ENCODE measurements at regions not wholly inside any gene's neighbourhood (a gene's known extent, or its start where the extent isn't known, plus 50 kb on each side); places are given as distances from the start of the nearest gene placed in this dataset.

DNA sequence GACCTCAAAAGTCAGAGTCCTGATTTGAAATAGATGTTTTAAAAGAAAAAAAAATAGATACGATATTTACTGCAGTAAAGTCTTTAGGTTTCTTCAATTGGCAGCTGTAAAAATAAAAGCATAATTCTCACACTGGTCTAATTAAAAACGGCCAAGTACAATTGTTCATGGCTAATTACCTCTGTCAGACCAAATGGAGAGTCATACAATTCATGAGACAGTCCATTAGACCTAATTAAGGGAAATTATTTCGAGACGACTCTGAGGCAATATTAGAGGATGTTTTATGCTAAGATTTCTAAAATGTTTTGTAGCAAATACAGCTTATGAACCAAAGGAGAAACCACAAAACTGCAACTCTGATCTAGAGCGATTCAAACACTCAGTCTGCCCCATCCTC, 131.3 kb downstream of the PHLDA1 start:
- TF ChIP-seq GATA2 (IDR thresholded peaks at IDR 0.05; ENCODE audit: low read depth, low read length): no peak
- TF ChIP-seq GATA3 (IDR thresholded peaks at IDR 0.05; ENCODE audit: low read depth, low read length): no peak

DNA sequence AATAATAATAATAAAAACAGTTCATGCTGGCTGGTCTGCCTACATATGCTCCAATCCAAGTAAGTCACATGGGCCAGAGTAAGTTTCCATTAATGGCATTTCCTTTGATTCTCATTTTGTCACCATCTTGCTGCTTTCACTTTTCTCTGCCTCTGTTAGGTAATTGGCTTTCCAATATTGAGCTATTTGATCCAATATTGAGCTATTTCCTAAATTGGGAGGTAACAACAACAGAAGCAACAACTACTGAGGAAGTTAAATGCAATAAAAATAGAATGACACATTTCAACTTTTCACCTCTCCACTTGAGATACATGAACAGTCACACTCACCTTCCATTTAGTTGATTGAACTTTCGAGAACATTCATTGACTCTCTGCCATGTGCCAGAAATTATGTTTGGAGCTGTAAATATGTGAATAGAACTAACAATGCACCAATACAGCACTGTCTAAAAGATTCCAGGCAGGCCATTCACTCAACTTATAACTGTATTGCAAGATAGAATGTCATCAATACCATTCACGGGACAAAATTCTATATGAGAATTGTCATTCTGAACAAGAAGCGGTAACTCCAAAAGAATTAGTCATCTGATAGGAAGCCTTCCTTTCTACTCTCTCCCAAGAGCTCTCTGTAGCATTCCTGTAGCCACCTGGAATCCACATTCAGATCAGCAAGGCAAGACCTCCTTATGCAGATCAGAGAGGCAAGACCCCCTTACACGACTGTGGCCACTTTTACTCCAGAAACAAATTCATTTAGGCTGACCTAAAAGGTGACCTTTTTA, 136.4 kb downstream of the PHLDA1 start:
- TF ChIP-seq GATA3 (IDR thresholded peaks at IDR 0.05; ENCODE audit: low read depth, low read length): no peak
- TF ChIP-seq GATA2 (IDR thresholded peaks at IDR 0.05; ENCODE audit: low read depth, low read length): no peak

DNA sequence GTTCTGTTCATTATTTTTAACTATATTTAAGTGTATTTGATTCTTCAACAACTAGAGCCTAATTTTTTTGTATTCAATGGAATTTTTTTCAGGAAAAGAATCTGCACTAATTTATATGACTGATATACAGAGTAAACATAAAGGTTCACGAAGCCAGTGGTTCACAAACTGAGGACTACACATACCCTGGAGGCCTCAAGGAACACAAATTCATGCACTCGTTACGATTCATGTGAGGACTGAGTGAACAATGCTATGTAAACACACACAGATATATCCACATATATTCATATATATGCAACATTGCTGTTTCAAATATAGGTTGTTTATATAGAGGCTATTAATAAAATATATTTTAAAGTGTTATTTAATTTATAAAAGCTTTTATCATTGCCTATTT, 137.8 kb downstream of the PHLDA1 start:
- no peak for TF ChIP-seq GATA2 (IDR thresholded peaks at IDR 0.05; ENCODE audit: low read depth, low read length)
- TF ChIP-seq GATA3 (IDR thresholded peaks at IDR 0.05; ENCODE audit: low read depth, low read length): no peak

DNA sequence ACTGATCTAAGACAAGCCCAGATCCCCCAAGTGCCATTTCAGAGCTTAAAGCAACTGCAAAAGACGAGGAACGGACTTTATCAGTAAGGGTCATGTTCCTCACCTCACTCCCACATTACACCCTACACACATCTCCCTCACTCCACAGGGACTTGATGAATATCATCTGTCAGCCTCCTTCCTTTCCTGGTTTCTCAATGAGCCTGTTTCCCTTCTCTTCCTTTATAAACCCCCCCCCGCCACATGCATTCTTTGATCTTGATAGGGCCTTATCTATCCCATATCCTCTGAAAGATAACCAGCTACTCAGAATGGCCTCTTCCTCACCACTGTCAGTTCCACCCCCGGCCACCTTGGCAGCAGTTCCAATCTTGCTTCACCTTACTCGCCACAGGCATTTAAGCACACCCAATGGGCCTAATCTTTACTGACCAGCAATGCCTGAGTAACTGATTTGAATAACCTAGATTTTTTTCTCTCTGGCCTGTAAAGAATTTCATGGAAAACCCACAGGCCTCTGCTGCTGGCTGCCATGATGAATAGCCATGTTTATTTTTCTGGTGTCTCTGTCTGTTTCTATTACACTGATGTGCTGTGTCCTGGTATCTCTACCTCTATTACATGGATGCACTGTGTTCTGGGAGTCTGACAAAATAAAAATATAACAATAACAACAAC, 138.7 kb downstream of the PHLDA1 start:
- no peak for TF ChIP-seq GATA2 (IDR thresholded peaks at IDR 0.05; ENCODE audit: low read depth, low read length)
- TF ChIP-seq GATA3 (IDR thresholded peaks at IDR 0.05; ENCODE audit: low read depth, low read length): no peak

DNA sequence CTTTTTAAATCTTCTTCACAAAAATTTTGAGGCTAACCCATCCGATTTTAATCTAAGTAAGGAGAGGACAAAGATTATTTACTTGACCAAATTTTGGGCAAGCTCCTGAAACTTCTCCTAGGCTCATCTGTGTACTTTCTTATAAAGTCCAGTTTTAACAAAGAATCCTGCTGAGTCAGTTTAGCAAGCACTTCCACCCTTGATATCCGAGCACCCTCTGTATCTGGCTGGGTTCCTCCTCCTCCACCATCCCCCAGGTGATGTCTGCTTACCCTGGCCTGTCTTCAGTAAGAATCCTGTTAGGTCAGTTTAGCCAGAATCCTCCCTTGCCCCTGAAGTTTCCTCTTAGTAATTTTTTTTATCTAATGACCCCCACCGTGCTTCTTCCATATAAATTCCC, 140.5 kb downstream of the PHLDA1 start:
- TF ChIP-seq GATA2 (IDR thresholded peaks at IDR 0.05; ENCODE audit: low read depth, low read length): no peak
- TF ChIP-seq GATA3 (IDR thresholded peaks at IDR 0.05; ENCODE audit: low read depth, low read length): no peak

DNA sequence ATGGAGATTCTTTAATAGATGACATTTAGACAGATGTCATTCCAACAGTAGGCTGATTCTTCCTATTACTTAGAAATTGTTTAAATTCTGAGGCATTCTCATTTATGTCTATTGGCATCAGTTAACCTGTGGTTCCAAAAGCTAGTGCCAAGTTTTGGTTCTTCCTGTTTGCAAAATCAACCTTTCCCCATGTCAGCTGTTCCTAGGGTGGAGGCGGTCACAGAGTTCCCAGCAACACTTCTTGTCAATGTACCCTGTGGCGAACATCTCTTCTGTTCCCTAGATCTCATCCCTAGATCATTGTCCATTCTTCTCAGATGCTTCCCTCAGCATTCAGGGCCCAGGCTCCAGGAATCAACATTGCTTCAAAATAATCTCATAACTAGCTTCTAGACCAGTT, 140.9 kb downstream of the PHLDA1 start:
- TF ChIP-seq GATA3 (IDR thresholded peaks at IDR 0.05; ENCODE audit: low read depth, low read length): no peak

DNA sequence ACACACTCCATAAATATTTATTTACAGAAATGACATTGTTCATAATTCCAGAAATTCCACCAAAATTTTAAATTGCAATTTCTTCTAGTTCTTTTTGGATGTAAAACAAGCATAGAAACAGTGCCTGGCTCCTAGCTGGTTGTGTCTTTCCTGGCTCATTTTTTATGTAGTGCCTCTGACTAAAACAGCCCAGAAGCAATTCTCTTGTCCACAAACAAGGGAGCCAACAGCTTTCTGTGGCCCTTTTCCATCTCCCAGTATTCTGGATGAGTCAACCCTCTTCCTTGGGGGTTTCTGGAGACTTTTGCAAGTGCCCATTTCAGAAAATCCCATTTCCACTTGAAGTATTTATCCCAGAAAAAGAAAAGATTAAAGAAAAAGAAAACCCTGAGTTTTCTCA, 141.4 kb downstream of the PHLDA1 start:
- TF ChIP-seq GATA3 (IDR thresholded peaks at IDR 0.05; ENCODE audit: low read depth, low read length) (no peak), GATA2 (IDR thresholded peaks at IDR 0.05; ENCODE audit: low read depth, low read length) (no peak)

DNA sequence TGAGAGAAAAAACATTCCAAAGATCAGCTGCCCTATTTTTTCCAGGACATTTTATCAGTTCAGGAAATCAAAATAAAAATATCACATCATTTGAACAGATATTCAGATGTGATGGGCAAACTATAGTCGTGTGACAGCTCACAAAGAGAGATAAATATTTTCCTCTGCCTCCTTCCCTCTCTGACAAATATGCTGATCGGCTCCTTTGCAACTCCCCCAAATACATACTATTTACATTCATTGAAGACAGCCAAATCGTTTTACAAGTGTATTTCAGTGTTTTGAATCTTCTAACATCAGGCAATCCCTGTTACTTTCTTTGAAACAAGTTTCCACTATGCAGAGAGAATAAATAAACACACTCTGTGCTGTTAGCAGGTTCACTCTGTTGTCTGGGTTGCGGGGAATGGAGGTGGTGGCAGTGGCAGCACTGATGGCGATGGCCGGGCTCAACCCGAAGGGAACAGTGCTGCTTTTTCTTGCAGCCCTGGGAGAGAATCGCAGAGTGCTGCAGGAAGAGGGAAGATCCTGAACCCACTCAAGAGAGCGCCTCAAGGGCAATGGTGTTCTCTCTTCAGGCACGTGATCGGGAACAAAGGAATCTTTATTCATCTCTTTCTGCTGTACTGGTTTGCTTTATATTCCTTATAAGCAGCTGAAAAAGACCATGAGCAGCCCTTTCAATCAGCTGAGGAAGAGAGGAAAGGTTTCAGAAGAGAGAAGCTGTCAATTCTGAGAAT, 142.5 kb downstream of the PHLDA1 start:
- TF ChIP-seq GATA2 (IDR thresholded peaks at IDR 0.05; ENCODE audit: low read depth, low read length) (no peak), GATA3 (IDR thresholded peaks at IDR 0.05; ENCODE audit: low read depth, low read length) (no peak)

DNA sequence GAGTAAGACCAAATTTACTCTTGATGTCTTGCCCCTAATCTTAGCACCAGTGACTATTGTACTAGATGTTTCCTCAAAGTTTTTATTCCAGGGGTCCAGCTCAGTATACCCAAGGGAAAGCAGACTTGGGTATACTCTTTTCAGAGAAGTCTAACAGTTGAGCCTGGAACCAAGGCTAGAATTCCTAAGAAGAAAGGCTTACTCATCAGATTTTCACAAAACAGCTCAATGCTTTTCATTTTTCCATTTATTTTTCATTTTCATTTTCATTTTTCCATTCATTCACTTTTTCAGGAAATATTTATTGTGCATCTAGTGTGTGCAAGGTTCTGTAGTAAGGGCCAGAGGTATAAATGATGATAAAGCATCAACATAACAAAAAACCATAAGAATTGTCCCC, 143.2 kb downstream of the PHLDA1 start:
- TF ChIP-seq GATA3 (IDR thresholded peaks at IDR 0.05; ENCODE audit: low read depth, low read length): no peak
- TF ChIP-seq GATA2 (IDR thresholded peaks at IDR 0.05; ENCODE audit: low read depth, low read length): no peak

DNA sequence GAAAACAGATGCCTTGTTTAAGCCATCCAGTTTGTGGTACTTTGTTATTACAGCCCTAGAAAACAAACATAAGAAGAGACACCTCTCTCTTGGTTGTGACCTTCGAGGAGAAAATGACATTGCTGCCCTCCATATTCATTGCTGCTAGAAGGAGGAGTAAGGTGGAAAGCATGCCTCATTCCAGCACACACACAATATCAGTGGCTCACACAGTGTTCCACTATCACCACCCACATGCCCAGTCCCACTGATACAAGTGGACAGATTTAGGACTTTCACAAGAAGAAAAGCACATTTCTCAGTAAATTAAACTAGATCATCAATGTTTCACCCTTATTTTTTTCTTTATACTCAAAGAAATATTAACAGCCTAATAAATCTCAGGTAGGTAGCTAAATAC, 143.6 kb downstream of the PHLDA1 start:
- no peak for TF ChIP-seq GATA2 (IDR thresholded peaks at IDR 0.05; ENCODE audit: low read depth, low read length)
- TF ChIP-seq GATA3 (IDR thresholded peaks at IDR 0.05; ENCODE audit: low read depth, low read length): no peak

DNA sequence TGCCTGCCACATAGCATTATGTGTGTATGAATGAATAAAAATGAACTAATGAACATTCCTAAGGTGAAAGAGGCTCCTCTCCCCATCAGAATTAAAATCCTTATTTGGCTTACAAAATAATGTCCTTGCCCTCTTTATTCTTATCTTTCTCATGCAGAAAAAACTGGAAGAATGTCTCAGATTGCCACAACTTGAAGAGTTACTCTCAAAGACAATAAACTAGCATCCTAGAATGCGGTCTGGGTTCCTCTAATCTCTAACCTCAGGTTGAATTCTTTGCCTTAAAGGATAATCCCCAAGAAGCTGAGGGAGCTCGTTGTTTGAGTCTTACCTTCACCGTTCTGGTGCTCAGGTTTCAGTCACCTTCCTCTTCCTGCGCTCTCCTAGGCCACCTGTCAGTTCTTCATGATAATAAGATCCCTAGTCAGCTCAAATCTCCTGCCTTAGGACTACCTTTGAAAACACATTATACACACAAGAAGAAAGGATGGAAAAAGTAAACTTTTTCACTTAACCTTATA, 147.1 kb downstream of the PHLDA1 start:
- no peak for TF ChIP-seq GATA2 (IDR thresholded peaks at IDR 0.05; ENCODE audit: low read depth, low read length)

DNA sequence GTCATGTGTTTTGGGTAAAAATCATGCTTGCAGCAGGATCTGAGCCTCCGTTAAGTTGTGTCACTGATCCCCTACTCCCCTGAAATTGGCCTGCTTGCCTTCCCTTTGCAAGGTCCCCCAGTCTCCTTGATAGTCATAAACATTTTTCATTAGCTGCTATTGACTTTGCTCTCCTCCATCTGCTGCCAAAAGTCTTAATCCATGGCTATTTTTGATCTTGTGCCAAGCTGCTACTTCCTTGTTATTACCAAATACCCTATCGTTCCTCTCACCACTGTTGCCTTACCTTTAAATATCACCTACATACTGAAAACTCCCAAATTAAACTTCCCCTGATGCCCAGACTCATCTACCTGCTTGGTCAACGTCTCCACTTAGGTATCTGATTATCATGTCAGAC, 148.3 kb downstream of the PHLDA1 start:
- TF ChIP-seq GATA3 (IDR thresholded peaks at IDR 0.05; ENCODE audit: low read depth, low read length): no peak
- no peak for TF ChIP-seq GATA2 (IDR thresholded peaks at IDR 0.05; ENCODE audit: low read depth, low read length)

DNA sequence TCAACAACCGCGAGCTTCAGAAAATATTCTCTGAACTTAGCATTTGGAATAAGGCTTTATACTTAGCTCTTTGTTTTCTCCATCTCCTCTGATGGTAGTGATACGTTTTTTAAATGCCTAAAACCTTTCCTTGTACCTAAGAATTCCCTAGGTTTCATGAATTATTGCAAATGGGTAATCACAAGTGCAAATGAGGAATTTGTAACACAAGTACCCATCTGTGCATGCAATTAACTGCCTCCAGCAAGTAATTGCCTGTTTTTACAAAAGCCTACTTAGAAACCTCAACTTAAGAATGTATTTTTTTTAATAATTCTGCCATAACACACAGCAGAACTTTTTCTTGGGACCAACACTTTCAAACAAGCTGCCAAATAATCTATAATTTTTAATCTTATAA, 149.2 kb downstream of the PHLDA1 start:
- TF ChIP-seq GATA3 (IDR thresholded peaks at IDR 0.05; ENCODE audit: low read depth, low read length) (no peak), GATA2 (IDR thresholded peaks at IDR 0.05; ENCODE audit: low read depth, low read length) (no peak)

DNA sequence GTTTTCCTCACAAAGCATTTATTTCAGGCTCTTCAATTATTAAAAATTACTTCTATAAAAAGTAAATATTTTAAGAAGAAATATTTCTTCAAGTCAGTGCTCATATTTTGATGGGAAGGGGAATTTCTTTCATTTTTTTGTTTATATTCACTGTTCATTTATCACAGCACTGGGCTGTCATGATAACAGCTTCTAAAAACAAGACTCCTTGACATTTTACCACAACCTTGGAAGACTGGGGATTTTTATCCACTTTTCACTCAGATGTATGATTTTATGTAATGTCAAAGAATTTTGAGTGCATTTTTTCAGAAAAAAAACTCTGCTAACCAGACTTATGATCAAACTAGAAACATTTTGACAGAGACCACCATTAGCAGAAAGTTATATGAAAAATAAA, 149.7 kb downstream of the PHLDA1 start:
- TF ChIP-seq GATA2 (IDR thresholded peaks at IDR 0.05; ENCODE audit: low read depth, low read length): no peak
- no peak for TF ChIP-seq GATA3 (IDR thresholded peaks at IDR 0.05; ENCODE audit: low read depth, low read length)

Data from SH-SY5Y (cell line).